ENCODE measurements at regions not wholly inside any gene's neighbourhood (a gene's known extent, or its start where the extent isn't known, plus 50 kb on each side); places are given as distances from the start of the nearest gene placed in this dataset.

DNA sequence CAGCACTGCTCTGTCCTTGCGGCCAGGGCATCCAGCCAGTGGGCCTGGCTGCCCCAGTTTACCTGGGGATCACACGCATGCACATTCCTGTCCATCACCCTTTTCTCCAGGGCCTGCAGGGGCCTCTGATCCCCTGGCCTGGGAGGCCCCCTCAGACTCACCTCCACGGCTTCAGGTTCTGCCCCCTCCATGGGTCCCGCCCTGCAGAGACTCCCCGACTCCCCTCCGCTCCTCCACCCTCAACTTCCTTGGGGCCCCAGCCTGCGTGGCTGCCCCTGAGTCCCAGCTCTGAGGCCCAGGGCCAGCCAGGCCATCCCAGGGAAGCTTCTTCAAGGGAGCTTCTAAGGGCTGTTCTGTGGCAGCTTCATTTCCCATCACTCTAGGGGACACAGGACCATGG is 324.1 kb downstream of the TCERG1L start:
- Histone ChIP-seq H3K4me3 (ENCODE audit: low read depth, low read length) (no peak overlapping the region), H3K27me3 (ENCODE audit: control insufficient read depth, insufficient read depth, low read length) (no peaks in the 10 kb centered on the region), H3K9me3 (ENCODE audit: control insufficient read depth, insufficient read depth, low read length) (no peaks in the 10 kb centered on the region), H3K36me3 (ENCODE audit: control insufficient read depth, insufficient read depth, low read length) (no peaks in the 10 kb centered on the region), H3K9ac (ENCODE audit: low read depth, low read length) (no peak overlapping the region), H3K4me1 (ENCODE audit: control insufficient read depth, insufficient read depth, low read length) (no peaks in the 10 kb centered on the region)

DNA sequence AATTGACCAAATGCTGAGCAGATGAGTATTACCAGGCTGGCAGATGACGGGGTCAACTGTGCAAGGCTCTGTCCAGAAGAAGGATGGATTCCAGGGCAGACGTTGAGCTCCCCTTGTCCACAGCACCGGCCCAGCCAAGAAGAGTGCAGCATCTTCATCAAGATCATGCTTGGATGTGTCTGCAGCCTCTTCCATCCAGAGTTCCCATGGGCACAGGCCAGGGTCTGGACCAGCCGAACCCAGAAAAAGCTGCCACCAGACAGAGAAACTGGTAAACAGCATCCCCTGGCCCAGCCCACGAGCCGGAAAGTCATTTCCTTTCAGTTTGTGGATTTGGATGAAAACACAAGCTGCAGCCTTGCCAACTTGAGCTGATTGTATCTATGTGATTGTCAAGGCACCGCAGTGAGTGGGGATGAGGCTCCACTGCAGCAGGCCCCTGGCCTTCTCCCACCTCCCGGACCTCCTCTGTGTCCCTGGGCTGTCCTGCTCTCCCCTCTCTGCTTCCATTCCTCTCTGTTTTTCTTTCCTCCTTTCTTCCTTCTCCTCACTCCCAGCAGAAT is 321.8 kb downstream of the TCERG1L start:
- Histone ChIP-seq H3K4me1 (ENCODE audit: control insufficient read depth, insufficient read depth, low read length) (no peaks in the 10 kb centered on the region), H3K4me3 (ENCODE audit: low read depth, low read length) (no peak overlapping the region), H3K9ac (ENCODE audit: low read depth, low read length) (no peak overlapping the region)

DNA sequence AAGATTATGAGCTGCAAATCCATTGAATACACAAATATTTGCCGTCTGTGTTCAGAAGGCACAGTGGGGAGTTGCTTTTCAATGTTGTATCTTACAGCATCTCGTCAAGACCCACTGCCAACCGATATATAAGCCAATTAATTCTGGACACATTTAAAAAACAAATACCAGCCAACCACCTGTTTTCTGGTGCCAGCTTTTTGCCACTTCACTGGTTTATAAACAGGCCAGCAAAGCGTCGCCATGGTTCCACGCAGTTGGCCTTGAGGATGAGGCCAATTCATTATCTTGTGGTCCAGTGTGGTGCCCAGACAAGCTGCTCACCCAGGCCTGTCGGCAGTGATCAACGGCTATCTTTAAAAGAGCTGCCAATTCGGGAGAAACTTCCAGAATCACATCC is 321.0 kb downstream of the TCERG1L start:
- H3K4me1 ChIP-seq (ENCODE audit: control insufficient read depth, insufficient read depth, low read length) = no peaks in the 10 kb centered on the region
- no peaks in the 10 kb centered on the region for H3K9me3 ChIP-seq (ENCODE audit: control insufficient read depth, insufficient read depth, low read length)
- H3K27me3 ChIP-seq (ENCODE audit: control insufficient read depth, insufficient read depth, low read length) = no peaks in the 10 kb centered on the region

More for the DNA sequence above, 321.8 kb downstream of the TCERG1L start:
- no peaks in the 10 kb centered on the region for H3K36me3 ChIP-seq (ENCODE audit: control insufficient read depth, insufficient read depth, low read length)
- H3K9me3 ChIP-seq (ENCODE audit: control insufficient read depth, insufficient read depth, low read length) = no peaks in the 10 kb centered on the region
- H3K27me3 ChIP-seq (ENCODE audit: control insufficient read depth, insufficient read depth, low read length) = no peaks in the 10 kb centered on the region

DNA sequence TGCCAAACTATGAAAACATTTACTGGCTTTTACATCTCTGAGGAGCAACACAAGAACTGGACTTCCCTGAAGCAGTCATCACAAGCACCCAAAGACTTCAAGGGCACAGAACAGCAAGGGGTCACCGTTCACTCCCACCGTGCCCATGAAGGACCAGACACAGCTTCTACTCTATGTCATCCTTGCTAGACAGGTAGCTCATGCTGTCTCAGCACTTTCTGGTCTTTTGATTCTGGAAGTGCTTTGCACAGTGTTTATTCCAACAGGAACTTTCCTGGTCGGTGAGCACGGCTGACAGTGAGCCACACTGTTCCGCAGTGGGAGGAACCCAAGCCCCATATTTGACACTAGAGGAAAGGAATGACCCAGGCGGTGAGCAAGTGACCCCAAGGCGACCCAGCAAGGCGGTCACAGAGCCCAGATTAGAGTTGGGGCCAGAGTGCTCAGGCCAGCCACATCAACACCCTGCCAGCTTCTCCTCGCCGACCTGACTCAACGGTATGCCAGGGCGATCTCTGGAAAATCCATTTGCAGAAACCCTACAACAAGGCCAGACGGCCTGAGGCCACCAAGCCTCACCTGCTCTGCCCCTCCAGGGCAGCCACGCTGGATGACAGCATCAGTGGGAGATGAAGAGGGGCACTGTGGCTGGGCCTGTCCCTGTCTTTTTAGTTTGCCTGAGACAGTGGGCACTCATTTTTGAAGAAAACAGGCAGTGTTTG is 318.6 kb downstream of the TCERG1L start:
- Histone ChIP-seq H3K9ac (ENCODE audit: low read depth, low read length) (no peak overlapping the region), H3K9me3 (ENCODE audit: control insufficient read depth, insufficient read depth, low read length) (no peaks in the 10 kb centered on the region), H3K4me1 (ENCODE audit: control insufficient read depth, insufficient read depth, low read length) (no peaks in the 10 kb centered on the region), H3K4me3 (ENCODE audit: low read depth, low read length) (no peak overlapping the region), H3K36me3 (ENCODE audit: control insufficient read depth, insufficient read depth, low read length) (no peaks in the 10 kb centered on the region), H3K27me3 (ENCODE audit: control insufficient read depth, insufficient read depth, low read length) (no peaks in the 10 kb centered on the region)

More for the DNA sequence above, 321.0 kb downstream of the TCERG1L start:
- Histone ChIP-seq H3K9ac (ENCODE audit: low read depth, low read length) (no peak overlapping the region), H3K36me3 (ENCODE audit: control insufficient read depth, insufficient read depth, low read length) (no peaks in the 10 kb centered on the region), H3K4me3 (ENCODE audit: low read depth, low read length) (no peak overlapping the region)

DNA sequence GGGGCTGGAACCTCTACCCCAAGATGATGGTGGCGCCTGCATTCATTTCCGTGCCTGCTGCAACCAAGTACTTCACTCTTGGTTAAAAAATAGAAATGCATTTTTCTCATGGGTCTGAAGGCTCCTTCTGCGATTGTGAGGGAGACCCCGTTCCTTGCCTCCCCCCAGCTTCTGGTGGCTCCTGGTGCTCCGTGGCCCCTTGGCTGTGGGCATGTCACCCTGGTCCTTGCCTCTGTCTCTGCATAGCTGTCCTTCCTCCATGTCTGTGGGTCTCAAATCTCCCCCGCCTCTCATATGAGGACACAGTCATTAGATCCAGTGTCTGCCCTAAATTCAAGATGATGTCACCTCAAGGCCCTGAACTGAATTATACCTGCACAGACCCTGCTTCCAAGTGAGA is 317.9 kb downstream of the TCERG1L start:
- Histone ChIP-seq H3K27me3 (ENCODE audit: control insufficient read depth, insufficient read depth, low read length) (no peaks in the 10 kb centered on the region), H3K4me1 (ENCODE audit: control insufficient read depth, insufficient read depth, low read length) (no peaks in the 10 kb centered on the region), H3K4me3 (ENCODE audit: low read depth, low read length) (no peak overlapping the region), H3K9ac (ENCODE audit: low read depth, low read length) (no peak overlapping the region), H3K36me3 (ENCODE audit: control insufficient read depth, insufficient read depth, low read length) (no peaks in the 10 kb centered on the region), H3K9me3 (ENCODE audit: control insufficient read depth, insufficient read depth, low read length) (no peaks in the 10 kb centered on the region)

DNA sequence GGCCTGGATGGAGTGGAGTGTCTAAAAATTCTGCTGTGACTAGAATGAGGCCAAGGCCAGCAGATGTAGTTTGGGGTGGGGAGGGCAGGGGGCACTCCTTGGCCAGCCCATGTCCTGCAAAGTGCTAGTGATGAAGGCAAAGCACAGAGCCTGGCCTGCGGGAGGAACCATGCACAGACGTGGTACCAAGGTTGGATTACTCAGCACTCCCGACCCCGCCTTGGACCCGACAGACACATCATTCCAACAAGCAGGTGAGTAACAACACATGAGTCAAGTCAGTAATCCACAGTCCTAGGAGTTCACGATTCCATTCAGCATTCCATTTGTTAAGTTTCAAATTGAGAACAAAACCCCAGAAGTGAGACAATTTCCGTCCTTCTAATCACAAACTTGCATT is 317.3 kb downstream of the TCERG1L start:
- Histone ChIP-seq H3K36me3 (ENCODE audit: control insufficient read depth, insufficient read depth, low read length) (no peaks in the 10 kb centered on the region), H3K9ac (ENCODE audit: low read depth, low read length) (no peak overlapping the region), H3K9me3 (ENCODE audit: control insufficient read depth, insufficient read depth, low read length) (no peaks in the 10 kb centered on the region), H3K4me1 (ENCODE audit: control insufficient read depth, insufficient read depth, low read length) (no peaks in the 10 kb centered on the region), H3K27me3 (ENCODE audit: control insufficient read depth, insufficient read depth, low read length) (no peaks in the 10 kb centered on the region), H3K4me3 (ENCODE audit: low read depth, low read length) (no peak overlapping the region)

DNA sequence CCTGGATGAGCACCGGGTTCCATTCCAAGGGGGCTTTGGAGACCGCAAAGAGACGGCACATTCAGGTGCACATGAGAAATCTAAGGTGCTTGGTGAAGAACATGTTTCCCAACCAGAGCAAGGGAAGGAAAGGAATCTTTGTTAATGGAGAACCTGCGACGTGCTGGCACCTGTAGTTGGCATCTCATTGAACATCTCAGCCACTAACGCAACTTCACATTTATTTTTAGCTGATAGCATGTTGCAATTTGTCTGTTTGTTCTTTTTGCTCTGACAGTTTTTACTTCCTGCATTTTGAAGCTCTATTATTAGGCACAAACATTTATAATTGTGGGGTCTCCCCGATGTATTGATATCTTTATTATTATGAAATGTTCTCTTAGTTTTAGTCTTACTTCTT is 316.7 kb downstream of the TCERG1L start:
- H3K9ac ChIP-seq (ENCODE audit: low read depth, low read length) = no peak overlapping the region
- H3K27me3 ChIP-seq (ENCODE audit: control insufficient read depth, insufficient read depth, low read length) = no peaks in the 10 kb centered on the region
- H3K9me3 ChIP-seq (ENCODE audit: control insufficient read depth, insufficient read depth, low read length) = no peaks in the 10 kb centered on the region
- H3K36me3 ChIP-seq (ENCODE audit: control insufficient read depth, insufficient read depth, low read length) = no peaks in the 10 kb centered on the region
- H3K4me3 ChIP-seq (ENCODE audit: low read depth, low read length) = no peak overlapping the region
- H3K4me1 ChIP-seq (ENCODE audit: control insufficient read depth, insufficient read depth, low read length) = no peaks in the 10 kb centered on the region

DNA sequence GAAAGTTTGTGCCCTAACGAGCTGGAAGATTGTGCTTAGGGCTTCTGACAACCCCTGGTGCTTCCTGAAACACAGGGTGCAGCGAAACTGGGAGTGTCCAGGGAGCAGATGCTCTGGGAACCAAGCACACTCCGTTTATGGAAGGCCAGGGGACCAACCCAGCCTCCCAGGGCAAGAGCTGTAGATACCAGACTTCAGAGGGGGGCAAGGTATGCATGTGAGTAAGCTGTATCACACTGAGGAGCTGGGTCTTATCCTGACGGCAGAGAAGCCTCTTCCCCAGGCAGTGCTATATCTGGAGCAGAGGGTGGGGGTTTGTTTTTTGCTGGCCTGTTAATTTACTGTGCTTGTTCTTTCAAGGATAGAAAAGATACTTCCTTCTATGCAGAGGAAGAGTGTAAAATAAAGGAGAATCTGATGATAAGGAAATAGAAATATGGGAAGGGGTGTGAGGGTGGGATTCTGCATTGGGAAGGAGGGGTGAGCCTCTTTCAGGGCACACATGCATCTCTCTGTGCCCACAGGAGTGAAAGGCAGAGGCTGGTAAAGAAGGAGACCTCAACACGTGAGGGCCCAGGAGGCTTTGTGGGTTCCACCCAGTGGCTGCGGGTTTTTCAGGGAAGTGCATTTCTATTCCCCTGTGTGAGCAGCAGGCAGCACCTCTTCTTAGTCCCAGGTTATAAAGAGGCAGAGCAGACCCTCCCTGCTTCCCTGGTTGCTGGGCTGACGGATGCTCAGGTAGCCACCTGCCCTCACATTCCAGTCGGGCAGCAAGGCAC is 314.1 kb downstream of the TCERG1L start:
- peaks cover 15% of the 10 kb centered on the region for H3K4me1 ChIP-seq (ENCODE audit: control insufficient read depth, insufficient read depth, low read length)
- H3K9ac ChIP-seq (ENCODE audit: low read depth, low read length) = no peak overlapping the region
- no peaks in the 10 kb centered on the region for H3K27me3 ChIP-seq (ENCODE audit: control insufficient read depth, insufficient read depth, low read length)
- H3K4me3 ChIP-seq (ENCODE audit: low read depth, low read length) = no peak overlapping the region
- H3K36me3 ChIP-seq (ENCODE audit: control insufficient read depth, insufficient read depth, low read length) = no peaks in the 10 kb centered on the region
- H3K9me3 ChIP-seq (ENCODE audit: control insufficient read depth, insufficient read depth, low read length) = no peaks in the 10 kb centered on the region

DNA sequence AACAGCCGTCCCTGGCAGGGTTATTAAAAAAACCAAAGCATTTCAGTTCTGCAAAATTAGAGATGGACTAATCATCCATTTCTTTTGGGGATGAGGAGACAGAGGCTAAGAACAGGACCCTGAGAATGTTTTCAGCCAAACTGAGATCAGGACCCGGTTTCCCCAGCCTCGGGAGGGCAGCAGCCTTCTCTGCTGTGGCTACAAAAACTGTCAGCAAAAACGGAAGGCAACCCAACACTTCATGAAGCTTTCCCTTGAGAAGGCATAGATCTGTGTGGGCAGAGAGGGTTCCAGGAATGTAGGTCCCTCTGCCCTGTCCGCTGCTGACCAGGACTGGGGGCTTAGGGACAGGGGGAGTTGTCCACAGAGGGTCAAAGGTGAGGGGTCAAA is 313.5 kb downstream of the TCERG1L start:
- Histone ChIP-seq H3K27me3 (ENCODE audit: control insufficient read depth, insufficient read depth, low read length) (no peaks in the 10 kb centered on the region), H3K9me3 (ENCODE audit: control insufficient read depth, insufficient read depth, low read length) (no peaks in the 10 kb centered on the region), H3K4me3 (ENCODE audit: low read depth, low read length) (no peak overlapping the region), H3K36me3 (ENCODE audit: control insufficient read depth, insufficient read depth, low read length) (no peaks in the 10 kb centered on the region), H3K9ac (ENCODE audit: low read depth, low read length) (no peak overlapping the region), H3K4me1 (ENCODE audit: control insufficient read depth, insufficient read depth, low read length) (peaks cover 20% of the 10 kb centered on the region)

DNA sequence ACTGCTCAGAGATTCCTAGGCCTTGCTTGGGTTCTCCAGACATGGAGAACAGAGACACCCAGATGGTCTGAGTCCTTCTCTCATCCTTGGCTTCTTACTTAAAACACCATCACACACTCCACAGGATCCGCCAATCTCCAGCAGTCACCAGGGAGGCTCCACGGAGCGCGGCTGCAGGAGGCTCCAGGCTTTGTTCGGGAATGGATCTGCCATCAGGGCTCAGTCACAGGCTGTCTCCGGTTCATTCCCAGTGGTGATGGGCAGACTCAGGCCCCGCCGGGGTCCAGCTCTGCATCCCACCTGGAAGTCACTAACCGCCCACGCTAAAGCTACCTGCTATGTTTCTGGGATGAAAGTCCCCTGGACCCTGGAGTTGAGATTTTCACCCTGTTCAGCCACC is 312.9 kb downstream of the TCERG1L start:
- no peak overlapping the region for H3K4me3 ChIP-seq (ENCODE audit: low read depth, low read length)
- no peak overlapping the region for H3K9ac ChIP-seq (ENCODE audit: low read depth, low read length)
- no peaks in the 10 kb centered on the region for H3K27me3 ChIP-seq (ENCODE audit: control insufficient read depth, insufficient read depth, low read length)
- no peaks in the 10 kb centered on the region for H3K9me3 ChIP-seq (ENCODE audit: control insufficient read depth, insufficient read depth, low read length)
- no peaks in the 10 kb centered on the region for H3K36me3 ChIP-seq (ENCODE audit: control insufficient read depth, insufficient read depth, low read length)
- H3K4me1 ChIP-seq (ENCODE audit: control insufficient read depth, insufficient read depth, low read length) = peaks cover 23% of the 10 kb centered on the region

DNA sequence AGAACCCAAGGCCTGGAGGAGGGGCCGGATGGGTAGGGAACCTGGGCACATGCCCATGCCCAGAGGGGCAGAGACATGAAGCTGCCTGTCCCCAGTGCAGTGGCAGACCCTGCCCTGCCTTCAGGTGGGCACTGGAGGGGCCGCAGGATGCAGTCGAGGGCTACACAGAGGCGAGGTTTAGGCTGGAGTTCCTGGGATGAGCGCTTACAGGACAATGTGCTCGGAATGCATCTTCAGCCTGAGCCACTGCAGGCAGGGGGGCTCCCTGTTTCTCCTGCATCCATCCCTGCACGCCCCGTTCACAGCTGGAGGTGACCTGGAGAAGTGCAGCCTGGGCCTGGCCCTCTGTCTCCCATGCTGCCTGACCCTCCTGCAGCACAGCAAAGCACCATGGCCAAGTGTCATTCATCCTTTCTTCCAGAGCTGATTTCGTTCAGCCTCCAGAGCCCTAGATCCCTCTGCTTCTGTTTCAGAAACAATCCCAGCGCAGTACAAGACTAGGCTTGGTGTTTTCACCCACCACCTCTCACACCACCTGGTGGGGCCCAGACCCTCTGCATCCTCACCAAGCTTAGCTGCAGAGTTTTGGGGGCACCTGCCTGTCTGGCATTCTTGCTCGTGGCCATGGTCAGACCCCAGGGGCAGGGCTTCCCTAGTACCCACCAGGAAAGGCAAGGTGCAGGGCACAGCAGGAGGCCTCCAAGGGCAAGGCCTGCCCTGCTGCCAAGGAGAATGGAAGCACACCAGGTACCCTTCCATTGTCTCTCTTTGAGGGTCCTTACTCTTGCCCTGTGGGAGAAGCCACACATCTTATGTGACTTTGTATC is 311.9 kb downstream of the TCERG1L start:
- no peaks in the 10 kb centered on the region for H3K36me3 ChIP-seq (ENCODE audit: control insufficient read depth, insufficient read depth, low read length)
- peaks cover 23% of the 10 kb centered on the region for H3K4me1 ChIP-seq (ENCODE audit: control insufficient read depth, insufficient read depth, low read length)
- H3K27me3 ChIP-seq (ENCODE audit: control insufficient read depth, insufficient read depth, low read length) = no peaks in the 10 kb centered on the region
- no peaks in the 10 kb centered on the region for H3K9me3 ChIP-seq (ENCODE audit: control insufficient read depth, insufficient read depth, low read length)
- H3K9ac ChIP-seq (ENCODE audit: low read depth, low read length) = no peak overlapping the region
- no peak overlapping the region for H3K4me3 ChIP-seq (ENCODE audit: low read depth, low read length)
